GM12891 (cell line): ENCODE measurements at regions not wholly inside any gene's neighbourhood (a gene's known extent, or its start where the extent isn't known, plus 50 kb on each side); places are given as distances from the start of the nearest gene placed in this dataset.

Source experiments
- PAX5 ChIP-seq: IDR thresholded peaks from 2 replicates; pipeline ENCODE4 v1.6.1; 2011; ENCODE audit warnings: low read length, moderate library complexity, mild to moderate bottlenecking; ENCODE audit not compliant: insufficient read depth, severe bottlenecking
- POLR2A ChIP-seq: IDR thresholded peaks from 2 replicates; pipeline ENCODE4 v1.6.1; 2011; ENCODE audit warnings: low read depth, low read length, control low read depth
- POLR2AphosphoS5 ChIP-seq: IDR thresholded peaks from 2 replicates; pipeline ENCODE4 v1.6.1; 2011; ENCODE audit warnings: low read depth, low read length, control low read depth
- SPI1 ChIP-seq: IDR thresholded peaks from 2 replicates; pipeline ENCODE4 v1.6.1; 2011; ENCODE audit warnings: low read depth, low read length, control low read depth

DNA sequence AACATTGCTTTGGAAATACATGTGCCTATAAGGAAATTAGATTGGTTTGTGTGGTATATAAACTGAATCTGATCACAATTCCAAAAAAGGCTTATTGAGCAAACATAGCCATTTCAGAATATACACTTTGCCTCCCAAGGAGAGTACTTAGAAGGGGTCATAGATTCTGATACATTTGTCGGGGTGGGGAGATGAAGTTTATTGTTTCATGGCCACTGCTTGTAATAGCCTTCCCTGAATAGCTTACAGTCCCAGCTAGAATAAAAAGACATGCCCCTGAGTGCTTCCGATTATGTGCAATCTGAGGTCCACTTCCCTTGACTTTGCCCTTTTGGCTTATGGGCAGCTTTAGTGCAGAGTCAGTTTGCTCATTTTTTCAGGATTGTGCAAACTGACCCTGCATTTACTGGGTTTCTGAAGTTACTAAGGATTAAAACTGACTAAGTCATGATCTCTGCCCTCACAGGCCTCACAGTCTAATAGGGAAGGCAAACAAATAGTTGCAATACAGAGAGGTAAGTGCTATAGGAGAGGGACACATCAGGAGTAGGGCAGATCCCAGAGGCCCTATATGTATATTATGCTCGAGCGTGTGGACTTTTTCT is 184.2 kb downstream of the BLID start:
- TF ChIP-seq POLR2A = no peak
- no peak for TF ChIP-seq POLR2AphosphoS5
- no peak for TF ChIP-seq SPI1
- no peak for TF ChIP-seq PAX5
